Adrenal gland (tissue), 5 donors: ENCODE measurements at regions not wholly inside any gene's neighbourhood (a gene's known extent, or its start where the extent isn't known, plus 50 kb on each side); places are given as distances from the start of the nearest gene placed in this dataset.

Experiments
- POLR2A ChIP-seq, 2 donors: fragments of 450-650 bp; IDR thresholded peaks; one replicate each; pipeline ENCODE4 v1.6.1; 2017; ENCODE audit warnings: antibody characterized with exemption in 2 of 2, mild to moderate bottlenecking in 2 of 2, moderate library complexity in 1 of 2
- TF ChIP-seq, protein P1 (sequence below), 6 experiments: fragments of 450-650 bp in 4 of 6; fragments of 200-600 bp in 2 of 6; sonication (generic) in 1 of 6; IDR thresholded peaks; 1 replicate in 5 of 6; 2 replicates in 1 of 6; pipeline versions ENCODE4 v1.5.1 to v1.8.0; 2016 to 2021; ENCODE audit warnings: antibody characterized with exemption in 6 of 6, mild to moderate bottlenecking in 2 of 6, moderate library complexity in 1 of 6
- donor health status: DM: no; HTN: no; CAD: no.

DNA sequence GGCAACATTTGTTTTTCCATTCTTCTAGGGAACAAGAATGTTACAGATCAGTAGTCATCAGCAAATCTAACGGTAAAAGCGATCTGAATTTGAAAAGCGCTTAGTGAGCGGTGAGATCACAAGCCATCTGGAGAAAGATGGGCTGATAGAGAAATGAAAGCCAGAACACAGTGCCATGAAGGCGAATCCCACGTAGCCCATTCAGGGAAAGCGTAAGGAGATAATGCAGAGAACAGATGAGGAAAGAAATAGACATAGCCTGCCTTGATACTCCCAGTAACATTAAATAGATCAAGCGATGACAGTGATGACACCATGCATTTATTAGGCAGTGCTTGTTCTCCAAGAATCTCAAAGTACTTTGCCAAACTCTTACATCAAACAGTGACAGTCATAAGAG is 183.1 kb upstream of the PSMD7 start:
- TF ChIP-seq, protein P1, sequence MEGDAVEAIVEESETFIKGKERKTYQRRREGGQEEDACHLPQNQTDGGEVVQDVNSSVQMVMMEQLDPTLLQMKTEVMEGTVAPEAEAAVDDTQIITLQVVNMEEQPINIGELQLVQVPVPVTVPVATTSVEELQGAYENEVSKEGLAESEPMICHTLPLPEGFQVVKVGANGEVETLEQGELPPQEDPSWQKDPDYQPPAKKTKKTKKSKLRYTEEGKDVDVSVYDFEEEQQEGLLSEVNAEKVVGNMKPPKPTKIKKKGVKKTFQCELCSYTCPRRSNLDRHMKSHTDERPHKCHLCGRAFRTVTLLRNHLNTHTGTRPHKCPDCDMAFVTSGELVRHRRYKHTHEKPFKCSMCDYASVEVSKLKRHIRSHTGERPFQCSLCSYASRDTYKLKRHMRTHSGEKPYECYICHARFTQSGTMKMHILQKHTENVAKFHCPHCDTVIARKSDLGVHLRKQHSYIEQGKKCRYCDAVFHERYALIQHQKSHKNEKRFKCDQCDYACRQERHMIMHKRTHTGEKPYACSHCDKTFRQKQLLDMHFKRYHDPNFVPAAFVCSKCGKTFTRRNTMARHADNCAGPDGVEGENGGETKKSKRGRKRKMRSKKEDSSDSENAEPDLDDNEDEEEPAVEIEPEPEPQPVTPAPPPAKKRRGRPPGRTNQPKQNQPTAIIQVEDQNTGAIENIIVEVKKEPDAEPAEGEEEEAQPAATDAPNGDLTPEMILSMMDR (IDR thresholded peaks at IDR 0.05) = no peak
- TF ChIP-seq POLR2A (IDR thresholded peaks at IDR 0.05) = no peak
